ENCODE measurements at regions not wholly inside any gene's neighbourhood (a gene's known extent, or its start where the extent isn't known, plus 50 kb on each side); places are given as distances from the start of the nearest gene placed in this dataset.

DNA sequence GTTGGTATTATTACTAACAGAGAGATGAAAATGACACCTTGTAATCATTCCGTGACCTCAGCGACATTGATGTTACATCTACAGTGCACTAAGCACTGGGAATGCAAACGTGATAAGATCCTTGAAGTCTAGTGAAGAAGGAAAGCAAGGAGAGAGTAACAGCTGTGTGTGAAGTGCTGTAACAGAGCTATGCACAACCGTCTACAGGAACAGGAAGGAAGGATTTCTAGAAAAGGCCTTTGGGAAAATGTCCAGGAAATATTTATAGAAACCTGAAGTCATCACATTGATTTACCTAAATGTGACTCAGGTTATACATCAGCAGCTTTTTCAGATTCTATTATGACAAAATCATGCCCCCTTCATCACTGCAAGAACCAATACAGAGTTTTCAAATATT, 304.2 kb upstream of the AMIGO2 start:
- DNase-seq (peak; percentile 47), ATAC-seq (peak; percentile 43)
- POLR2A ChIA-PET (ENCODE audit: unreplicated experiment): no interaction called here
- Histone ChIP-seq H3K9ac (ENCODE audit: low read length) (no peak overlapping the region), H3K9me2 (replicated peaks; ENCODE audit: low read length) (no peaks in the 10 kb centered on the region), H3K4me1 (ENCODE audit: insufficient read depth, low read length) (peaks cover 11% of the 10 kb centered on the region), H3K36me3 (ENCODE audit: low read depth, low read length) (no peaks in the 10 kb centered on the region), H3K4me2 (ENCODE audit: low read length) (no peak overlapping the region), H3K79me2 (ENCODE audit: low read length) (no peaks in the 10 kb centered on the region), H3K27me3 (ENCODE audit: low read length) (no peaks in the 10 kb centered on the region), H3K27ac (ENCODE audit: low read length) (no peak overlapping the region), H3F3A (ENCODE audit: low read length, unreplicated experiment) (no peaks in the 10 kb centered on the region), H3K4me3 (ENCODE audit: low read length) (no peak overlapping the region), H3K9me3 (ENCODE audit: low read length) (no peaks in the 10 kb centered on the region), H4K20me1 (ENCODE audit: low read length) (no peaks in the 10 kb centered on the region), H2AFZ (ENCODE audit: low read length) (no peak overlapping the region)
- CTCF ChIA-PET: no interaction called here
- TF ChIP-seq, protein P1, sequence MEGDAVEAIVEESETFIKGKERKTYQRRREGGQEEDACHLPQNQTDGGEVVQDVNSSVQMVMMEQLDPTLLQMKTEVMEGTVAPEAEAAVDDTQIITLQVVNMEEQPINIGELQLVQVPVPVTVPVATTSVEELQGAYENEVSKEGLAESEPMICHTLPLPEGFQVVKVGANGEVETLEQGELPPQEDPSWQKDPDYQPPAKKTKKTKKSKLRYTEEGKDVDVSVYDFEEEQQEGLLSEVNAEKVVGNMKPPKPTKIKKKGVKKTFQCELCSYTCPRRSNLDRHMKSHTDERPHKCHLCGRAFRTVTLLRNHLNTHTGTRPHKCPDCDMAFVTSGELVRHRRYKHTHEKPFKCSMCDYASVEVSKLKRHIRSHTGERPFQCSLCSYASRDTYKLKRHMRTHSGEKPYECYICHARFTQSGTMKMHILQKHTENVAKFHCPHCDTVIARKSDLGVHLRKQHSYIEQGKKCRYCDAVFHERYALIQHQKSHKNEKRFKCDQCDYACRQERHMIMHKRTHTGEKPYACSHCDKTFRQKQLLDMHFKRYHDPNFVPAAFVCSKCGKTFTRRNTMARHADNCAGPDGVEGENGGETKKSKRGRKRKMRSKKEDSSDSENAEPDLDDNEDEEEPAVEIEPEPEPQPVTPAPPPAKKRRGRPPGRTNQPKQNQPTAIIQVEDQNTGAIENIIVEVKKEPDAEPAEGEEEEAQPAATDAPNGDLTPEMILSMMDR (conservative IDR thresholded peaks at IDR 0.05; ENCODE audit: low read depth, low read length): no peak
- TF ChIP-seq EZH2phosphoT487 (IDR thresholded peaks at IDR 0.05; ENCODE audit: borderline replicate concordance, low read length) (no peak), EZH2 (IDR thresholded peaks at IDR 0.05; ENCODE audit: low read length, unreplicated experiment) (no peak)
- intact Hi-C loops (cut with micrococcal nuclease): no loop called here
- no TSS peak for BruUV-seq (replicated peaks)

DNA sequence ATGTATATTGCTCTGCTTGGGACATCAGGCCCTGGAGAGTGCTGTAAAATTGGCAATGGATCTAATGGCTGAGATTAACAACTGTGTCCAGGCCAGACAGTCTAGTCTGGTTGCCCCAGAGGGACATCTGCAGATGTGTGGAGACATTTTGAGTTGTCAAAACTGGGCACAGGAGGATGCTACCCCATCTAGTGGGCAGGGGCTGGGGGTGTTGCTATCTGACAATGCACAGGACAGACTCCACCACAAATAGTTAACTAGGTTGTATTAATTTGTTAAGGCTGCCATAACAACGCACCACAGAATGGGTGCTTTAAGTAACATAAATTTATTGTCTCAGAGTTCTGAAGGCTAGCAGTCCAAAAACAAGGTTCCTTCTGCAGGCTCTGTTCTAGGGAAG, 302.5 kb upstream of the AMIGO2 start:
- no peak overlapping the region for H3K9ac ChIP-seq (ENCODE audit: low read length)
- H2AFZ ChIP-seq (ENCODE audit: low read length): no peak overlapping the region
- ChIA-PET CTCF (no interaction called here), POLR2A (ENCODE audit: unreplicated experiment) (no interaction called here)
- no peaks in the 10 kb centered on the region for H3K9me3 ChIP-seq (ENCODE audit: low read length)
- no peaks in the 10 kb centered on the region for H3K9me2 ChIP-seq (replicated peaks; ENCODE audit: low read length)
- H3K4me1 ChIP-seq (ENCODE audit: insufficient read depth, low read length): peaks cover 27% of the 10 kb centered on the region
- no peaks in the 10 kb centered on the region for H3K36me3 ChIP-seq (ENCODE audit: low read depth, low read length)
- no peak overlapping the region for H3K27ac ChIP-seq (ENCODE audit: low read length)
- H3K4me3 ChIP-seq (ENCODE audit: low read length): no peak overlapping the region
- no peaks in the 10 kb centered on the region for H3K27me3 ChIP-seq (ENCODE audit: low read length)
- no peaks in the 10 kb centered on the region for H3K79me2 ChIP-seq (ENCODE audit: low read length)
- no TSS peak for BruUV-seq (replicated peaks)
- no peaks in the 10 kb centered on the region for H3F3A ChIP-seq (ENCODE audit: low read length, unreplicated experiment)
- no peak for DNase-seq
- TF ChIP-seq, protein P1 (conservative IDR thresholded peaks at IDR 0.05; ENCODE audit: low read depth, low read length): 0 out of 2 replicates have a peak, but pooled peaks have one; percentile 26
- no peak for TF ChIP-seq EZH2phosphoT487 (IDR thresholded peaks at IDR 0.05; ENCODE audit: borderline replicate concordance, low read length)
- no peak for TF ChIP-seq EZH2 (IDR thresholded peaks at IDR 0.05; ENCODE audit: low read length, unreplicated experiment)
- intact Hi-C loops (cut with micrococcal nuclease): no loop called here
- H3K4me2 ChIP-seq (ENCODE audit: low read length): no peak overlapping the region
- H4K20me1 ChIP-seq (ENCODE audit: low read length): no peaks in the 10 kb centered on the region
- no peak for ATAC-seq

DNA sequence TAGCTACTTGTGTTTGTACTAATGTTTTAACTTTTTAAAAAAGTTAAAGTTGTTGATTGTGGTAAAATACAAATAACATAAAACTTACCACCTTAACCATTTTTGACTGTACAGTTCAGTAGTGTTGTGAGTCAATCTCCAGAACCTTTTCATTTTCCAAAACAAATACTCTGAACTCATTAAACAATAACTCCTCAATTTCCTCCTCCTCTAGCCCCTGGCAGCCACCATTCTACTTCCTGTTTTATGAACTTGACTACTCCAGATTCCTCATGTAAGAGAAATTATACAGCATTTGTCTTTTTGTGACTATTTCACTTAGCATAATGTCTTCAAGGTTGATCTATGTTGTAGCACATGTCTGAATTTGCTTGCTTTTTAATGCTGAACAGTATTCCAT, 299.1 kb upstream of the AMIGO2 start:
- no peak overlapping the region for H3K9ac ChIP-seq (ENCODE audit: low read length)
- intact Hi-C loops (cut with micrococcal nuclease): no loop called here
- peaks cover 28% of the 10 kb centered on the region for H3K4me1 ChIP-seq (ENCODE audit: insufficient read depth, low read length)
- no peaks in the 10 kb centered on the region for H4K20me1 ChIP-seq (ENCODE audit: low read length)
- no peak overlapping the region for H2AFZ ChIP-seq (ENCODE audit: low read length)
- BruUV-seq (replicated peaks): no TSS peak
- H3K79me2 ChIP-seq (ENCODE audit: low read length): no peaks in the 10 kb centered on the region
- POLR2A ChIA-PET (ENCODE audit: unreplicated experiment): no interaction called here
- H3K4me3 ChIP-seq (ENCODE audit: low read length): no peak overlapping the region
- ATAC-seq (peak; percentile 86), DNase-seq (peak; percentile 32)
- TF ChIP-seq, protein P1 (conservative IDR thresholded peaks at IDR 0.05; ENCODE audit: low read depth, low read length): no peak
- TF ChIP-seq EZH2 (IDR thresholded peaks at IDR 0.05; ENCODE audit: low read length, unreplicated experiment) (no peak), EZH2phosphoT487 (IDR thresholded peaks at IDR 0.05; ENCODE audit: borderline replicate concordance, low read length) (no peak)
- no peaks in the 10 kb centered on the region for H3K27me3 ChIP-seq (ENCODE audit: low read length)
- H3K27ac ChIP-seq (ENCODE audit: low read length): peak overlapping the region; percentile 11
- no peaks in the 10 kb centered on the region for H3K9me2 ChIP-seq (replicated peaks; ENCODE audit: low read length)
- CTCF ChIA-PET: no interaction called here
- no peaks in the 10 kb centered on the region for H3K9me3 ChIP-seq (ENCODE audit: low read length)
- no peaks in the 10 kb centered on the region for H3K36me3 ChIP-seq (ENCODE audit: low read depth, low read length)
- H3K4me2 ChIP-seq (ENCODE audit: low read length): 0 out of 2 replicates have a peak overlapping the region, but pooled peaks have one; percentile 13
- no peaks in the 10 kb centered on the region for H3F3A ChIP-seq (ENCODE audit: low read length, unreplicated experiment)

All from PC-3 (cell line).